ENCODE measurements at regions not wholly inside any gene's neighbourhood (a gene's known extent, or its start where the extent isn't known, plus 50 kb on each side); places are given as distances from the start of the nearest gene placed in this dataset.
"Not testable (repeated sequence)": the region's sequence is repeated elsewhere in the genome, so short reads cannot be mapped to it uniquely, and the experiment has no call there.

GRCh38 chr1:68881330-68882194 lies 384.7 kb upstream of the DEPDC1 start:
- DNase-seq: not testable (repeated sequence)

GRCh38 chr1:68889471-68889870 lies 392.6 kb upstream of the DEPDC1 start:
- no peak for DNase-seq

DNA sequence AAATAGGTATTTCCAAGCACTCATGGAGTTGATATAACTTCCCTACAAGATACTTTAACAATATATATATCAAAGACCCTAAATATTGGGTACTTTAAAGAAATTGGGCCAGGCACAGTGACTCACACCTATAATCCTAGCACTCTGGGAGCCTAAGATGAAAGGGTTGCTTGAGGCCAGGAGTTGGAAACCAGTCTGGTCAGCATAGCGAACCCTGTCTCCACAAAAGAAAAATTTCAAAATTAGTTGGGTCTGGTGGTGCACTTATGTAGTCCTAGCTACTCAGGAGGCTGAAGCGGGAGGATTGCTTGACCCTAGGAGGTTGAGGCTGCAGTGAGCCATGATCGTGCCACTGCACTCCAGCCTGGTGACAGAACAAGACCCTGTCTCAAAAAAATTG lies 393.9 kb upstream of the DEPDC1 start:
- no peak for DNase-seq

- DNase-seq: no peak
These were observed 407.6 kb upstream of the DEPDC1 start for GRCh38 chr1:68904477-68904876.

GRCh38 chr1:68906431-68906830 lies 409.5 kb upstream of the DEPDC1 start:
- no peak for DNase-seq

GRCh38 chr1:68907491-68907890 lies 410.6 kb upstream of the DEPDC1 start:
- DNase-seq: no peak

- no peak for DNase-seq
These were observed 411.4 kb upstream of the DEPDC1 start for GRCh38 chr1:68908316-68908715.

GRCh38 chr1:68916221-68916902 lies 419.5 kb upstream of the DEPDC1 start:
- DNase-seq: peak; percentile 57

DNA sequence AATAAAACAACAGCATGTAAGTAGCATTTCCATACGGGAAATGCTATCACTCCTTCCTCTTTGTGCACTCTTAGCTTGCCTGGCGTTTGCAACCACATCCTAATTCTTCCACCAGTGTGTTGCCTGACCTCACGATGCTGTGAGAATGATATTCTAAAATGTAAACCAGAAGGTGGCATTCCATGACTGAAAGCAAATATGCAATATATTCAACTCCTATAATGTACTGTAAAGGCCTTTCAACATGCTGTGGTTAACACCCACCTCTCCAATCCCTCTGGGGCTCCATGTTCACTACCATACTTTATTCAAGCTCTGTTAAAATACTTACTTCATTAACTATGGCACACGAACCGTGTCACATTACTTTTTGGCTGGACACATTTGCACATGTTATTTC lies 420.6 kb upstream of the DEPDC1 start:
- peak; percentile 13 for DNase-seq

DNA sequence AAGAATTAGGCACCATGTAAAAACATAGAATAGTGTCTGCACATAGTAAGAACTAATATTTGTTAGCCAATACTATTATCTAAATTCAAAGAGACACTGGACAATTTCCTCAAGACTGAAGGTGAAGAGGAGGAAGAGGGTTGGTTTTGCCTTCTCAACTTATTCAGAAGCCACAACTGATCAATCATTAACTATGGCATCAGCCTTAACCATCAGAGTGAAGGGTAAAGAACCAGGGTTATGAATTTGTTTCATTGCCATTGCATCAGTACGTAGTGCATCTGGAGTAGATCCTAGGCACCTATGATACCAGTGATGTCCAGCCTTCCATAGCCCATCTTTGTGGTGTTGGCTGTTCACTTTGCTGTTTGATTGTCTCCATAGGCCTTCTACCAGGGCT lies 421.7 kb upstream of the DEPDC1 start:
- DNase-seq: no peak

DNA sequence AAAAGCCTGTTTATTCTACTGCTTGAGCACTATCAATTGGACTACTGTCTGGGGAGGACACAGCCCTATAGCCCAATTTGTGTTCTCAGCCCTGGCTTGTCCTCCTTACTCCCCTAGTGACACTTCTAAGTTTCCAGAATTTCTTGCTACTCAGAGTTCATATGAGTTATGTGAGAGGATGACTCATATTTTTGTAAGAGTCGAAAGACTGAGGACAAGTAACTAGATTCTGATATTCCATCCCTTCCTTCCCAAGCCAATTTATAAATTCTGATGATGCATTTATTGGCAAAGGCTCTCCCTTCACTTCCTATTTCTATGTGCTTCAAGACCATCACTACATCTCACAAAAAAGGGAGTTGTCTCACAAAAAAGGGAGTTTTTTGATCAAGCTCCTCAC lies 422.2 kb upstream of the DEPDC1 start:
- DNase-seq: peak; percentile 1

GRCh38 chr1:68923475-68924088 lies 426.7 kb upstream of the DEPDC1 start:
- DNase-seq: not testable (repeated sequence)

GRCh38 chr1:68930101-68930500 lies 433.2 kb upstream of the DEPDC1 start:
- DNase-seq: no peak

- no peak for DNase-seq
These were observed 439.6 kb upstream of the DEPDC1 start for GRCh38 chr1:68936530-68936929.

GRCh38 chr1:68938051-68938666 lies 441.3 kb upstream of the DEPDC1 start:
- no peak for DNase-seq

GRCh38 chr1:68950036-68950435 lies 453.2 kb upstream of the DEPDC1 start:
- DNase-seq: no peak

DNA sequence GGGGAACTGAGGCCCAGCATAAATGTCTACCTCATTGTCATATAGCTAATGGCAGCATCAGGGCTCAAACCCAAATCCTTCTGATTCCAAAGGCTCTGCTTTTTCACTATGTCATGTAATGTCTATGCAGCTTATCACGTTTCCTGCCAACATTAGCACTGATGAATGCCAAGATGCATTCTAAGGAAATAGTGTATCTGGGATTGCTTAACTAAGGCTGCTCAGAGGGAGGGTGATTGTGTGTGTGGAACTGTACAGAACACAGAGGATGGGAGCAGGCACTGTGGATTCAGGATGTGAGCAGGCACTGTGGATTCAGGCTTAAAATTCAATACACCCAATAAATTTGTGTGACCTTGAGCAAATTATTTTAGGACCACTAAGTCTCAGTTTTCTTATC lies 456.4 kb upstream of the DEPDC1 start:
- DNase-seq: no peak

GRCh38 chr1:68954841-68955240 lies 458.0 kb upstream of the DEPDC1 start:
- DNase-seq: no peak

- DNase-seq: no peak
These were observed 458.5 kb upstream of the DEPDC1 start for GRCh38 chr1:68955424-68955823.

DNA sequence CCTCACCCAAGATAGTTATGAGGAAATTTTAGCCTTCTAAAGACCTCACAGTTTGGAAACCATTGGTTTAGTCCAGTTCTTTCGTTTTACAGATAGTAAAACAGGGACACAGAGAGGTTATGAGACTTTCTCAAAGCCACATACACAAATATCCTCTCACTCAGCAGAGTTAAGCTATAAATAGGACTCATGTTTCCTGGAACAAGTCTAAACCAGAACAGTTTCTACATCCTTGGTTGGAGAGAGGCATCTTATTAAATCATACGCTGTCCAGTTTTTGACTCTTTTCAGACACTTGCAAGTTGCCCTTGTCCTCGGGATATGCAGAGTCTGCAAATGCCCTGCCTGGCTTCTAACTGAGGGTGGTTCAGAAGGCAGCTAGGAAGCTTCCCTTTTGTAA lies 462.1 kb upstream of the DEPDC1 start:
- no peak for DNase-seq

GRCh38 chr1:68959461-68960030 lies 462.7 kb upstream of the DEPDC1 start:
- no peak for DNase-seq

- no peak for DNase-seq
These were observed 464.3 kb upstream of the DEPDC1 start for GRCh38 chr1:68961143-68961542.

GRCh38 chr1:68963353-68963752 lies 466.5 kb upstream of the DEPDC1 start:
- peak; percentile 38 for DNase-seq

Measured in fibroblast of skin of right biceps (primary cell).